GF-D8 (cell line): ENCODE measurements at regions not wholly inside any gene's neighbourhood (a gene's known extent, or its start where the extent isn't known, plus 50 kb on each side); places are given as distances from the start of the nearest gene placed in this dataset.

Source experiments
- DNase-seq: peaks from one replicate; lab custom pipeline; 2025; lab: John Stamatoyannopoulos, UW

DNA sequence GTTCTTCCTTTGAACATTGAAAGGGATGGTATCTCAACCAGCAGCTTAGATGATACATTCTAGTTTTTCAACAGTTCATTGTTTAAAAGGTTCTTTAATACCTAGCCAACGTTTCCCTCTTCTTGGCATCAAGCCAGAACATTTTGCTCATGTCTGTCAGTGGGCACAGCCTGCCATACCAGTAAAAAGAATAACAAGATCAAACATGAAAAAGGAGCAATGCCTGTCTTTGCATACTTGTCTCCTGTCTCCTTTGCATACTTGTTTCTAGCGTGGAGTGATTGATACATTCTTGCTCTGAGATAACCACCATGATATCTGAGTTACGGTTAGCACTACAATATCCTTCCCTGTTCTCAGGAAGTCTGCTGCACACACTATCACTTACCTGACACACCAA, 248.6 kb upstream of the DAPK1 start:
- DNase-seq = no peak

DNA sequence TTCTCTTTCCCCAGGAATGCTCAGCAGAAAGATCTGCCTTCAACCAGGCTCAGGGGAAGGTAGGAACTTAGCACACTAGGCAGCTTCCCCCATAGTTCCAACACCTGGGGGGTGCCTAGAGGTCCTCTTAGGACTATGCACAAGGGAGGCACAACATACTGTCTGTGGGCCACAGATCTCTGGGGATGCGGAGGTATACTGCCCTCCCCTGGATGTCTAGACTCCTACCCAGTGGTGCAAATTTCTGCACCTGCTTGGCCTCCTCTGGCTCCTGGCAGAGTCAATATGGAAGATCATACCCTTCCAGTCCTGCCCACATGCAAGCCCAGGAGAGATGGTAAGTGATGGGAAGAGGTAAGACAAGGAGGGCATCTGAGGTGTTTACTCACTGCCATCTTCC, 247.5 kb upstream of the DAPK1 start:
- DNase-seq = no peak

DNA sequence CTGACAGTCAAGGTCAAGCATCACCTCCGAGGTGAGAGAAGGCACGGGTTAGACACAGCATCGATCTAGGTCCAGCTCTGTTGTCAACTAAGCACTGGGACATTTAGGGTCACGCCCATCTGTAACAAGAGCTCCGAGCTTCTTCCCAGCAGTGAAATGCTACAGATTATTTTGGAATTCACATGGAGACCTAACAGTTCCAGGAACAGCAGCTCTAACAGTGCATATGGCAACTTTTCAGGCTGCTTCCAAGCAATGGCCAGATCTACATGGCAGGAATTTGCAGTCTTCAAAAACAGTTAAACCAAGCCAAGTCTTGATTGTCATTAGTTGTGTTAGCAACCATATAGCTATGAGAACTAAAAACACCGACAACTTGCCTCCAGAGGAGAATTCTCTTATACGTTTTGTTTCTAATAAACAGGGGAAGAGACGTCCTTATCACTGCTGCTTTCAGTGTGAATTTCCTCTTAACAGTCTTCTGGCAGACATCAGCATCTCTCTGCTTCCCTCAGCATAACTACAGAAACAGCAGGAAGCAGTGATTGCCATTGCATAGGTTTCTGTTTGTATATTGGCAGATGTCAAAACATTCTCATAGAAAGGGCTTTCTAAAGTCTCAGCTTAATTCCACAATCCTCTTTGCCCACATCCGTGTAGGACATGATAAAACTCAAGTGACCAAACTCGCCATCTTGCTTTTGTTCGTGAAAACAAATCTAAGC, 242.1 kb upstream of the DAPK1 start:
- DNase-seq = no peak

DNA sequence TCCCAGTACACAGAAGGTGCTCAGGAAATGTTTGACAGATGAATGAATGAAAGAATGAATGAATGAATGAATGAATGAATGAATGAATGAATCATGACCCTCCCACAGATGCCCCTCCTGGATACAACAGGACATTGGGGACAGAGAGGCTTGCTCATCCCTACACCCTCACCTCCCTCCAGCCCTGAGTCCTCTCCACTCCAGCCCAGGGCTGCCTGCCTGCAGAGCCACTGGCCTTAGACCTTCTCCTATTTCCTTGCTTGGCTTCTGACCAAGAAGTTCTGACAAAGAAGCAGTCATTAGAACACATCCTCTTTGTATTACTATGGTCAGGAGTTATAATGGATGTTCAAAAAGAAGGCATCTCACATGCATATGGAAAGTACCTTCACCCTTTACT, 240.7 kb upstream of the DAPK1 start:
- no peak for DNase-seq

DNA sequence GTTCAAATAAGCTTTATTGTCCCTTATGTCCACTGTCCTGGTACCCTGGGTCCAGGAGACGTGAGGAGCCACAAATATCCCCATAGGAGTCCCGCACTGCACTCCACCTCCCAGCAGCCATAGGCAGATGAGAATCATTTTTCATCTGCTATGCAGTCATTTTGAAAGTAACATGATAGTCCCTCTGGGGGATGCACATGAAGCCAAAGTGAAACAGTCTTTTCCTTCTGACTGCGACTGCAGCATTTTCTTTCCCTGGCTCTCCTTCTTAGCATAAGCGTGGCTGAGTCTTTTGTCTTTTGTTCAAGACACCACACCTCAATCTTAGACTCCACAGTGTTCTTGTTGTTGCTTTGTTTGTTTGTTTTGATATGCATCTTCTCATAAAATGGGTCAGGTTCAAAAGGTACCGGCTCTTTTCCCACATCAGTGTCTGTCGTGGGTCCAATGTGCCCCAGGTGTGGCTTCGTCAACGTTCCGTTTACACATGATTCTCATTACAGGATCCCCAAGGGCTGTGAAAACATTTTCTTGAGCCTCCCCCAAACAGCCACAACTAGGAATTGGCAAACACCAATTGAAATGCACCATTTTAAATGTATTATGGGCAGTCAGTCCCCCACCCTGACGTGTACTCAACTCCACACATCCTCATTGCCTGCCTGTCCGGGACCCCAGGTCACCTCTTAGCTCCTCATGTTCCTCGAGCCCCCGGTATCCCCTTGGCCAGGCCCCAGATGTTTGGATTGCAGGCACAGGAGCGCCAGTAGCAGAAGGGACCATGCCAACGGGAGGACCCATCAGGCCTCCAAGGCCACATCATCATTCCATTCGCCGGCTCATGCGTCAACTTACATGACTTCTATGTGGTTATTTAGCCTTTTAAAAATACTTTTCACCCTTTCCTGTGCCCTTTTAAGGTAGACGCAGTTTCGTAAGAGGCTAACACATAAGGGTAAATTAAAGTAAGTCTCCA, 237.8 kb upstream of the DAPK1 start:
- no peak for DNase-seq

DNA sequence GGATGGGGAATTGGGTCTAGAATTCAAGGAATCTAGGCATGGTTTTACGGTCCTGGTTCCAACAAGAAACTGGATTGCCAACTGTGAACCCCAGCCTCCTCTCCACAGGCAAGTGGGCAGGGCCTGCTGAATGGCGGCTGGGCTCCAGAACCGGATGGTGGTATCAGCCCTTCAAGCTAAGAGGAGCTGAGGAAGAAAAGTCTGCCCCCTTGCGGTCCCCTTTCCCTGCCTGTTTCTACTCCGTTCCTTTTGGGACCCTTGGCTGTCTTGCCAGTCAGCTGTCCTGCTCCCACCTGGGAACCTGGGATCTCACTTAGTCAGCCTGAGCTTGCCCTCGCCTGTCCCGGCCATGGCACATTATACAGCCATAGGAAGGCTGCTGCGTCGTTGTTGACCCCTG, 234.4 kb upstream of the DAPK1 start:
- no peak for DNase-seq

DNA sequence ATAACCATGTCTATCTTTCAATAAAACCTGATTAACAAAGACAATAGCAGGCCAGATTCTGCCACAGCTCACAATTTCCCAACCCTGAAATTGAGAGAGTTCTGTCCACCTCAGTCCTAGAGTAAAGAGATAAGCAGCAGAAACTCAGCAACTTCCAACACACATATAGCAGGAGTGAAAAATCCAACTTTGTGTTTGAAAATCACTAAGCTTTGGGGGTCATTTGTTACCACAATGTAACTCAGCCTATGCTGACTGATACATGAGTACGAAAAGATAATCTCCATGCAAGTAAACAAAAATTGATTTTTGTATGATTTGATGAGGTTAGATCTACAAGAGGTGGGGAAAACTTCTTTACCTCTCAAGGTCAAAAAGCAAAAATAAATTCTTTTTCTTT, 231.0 kb upstream of the DAPK1 start:
- no peak for DNase-seq

DNA sequence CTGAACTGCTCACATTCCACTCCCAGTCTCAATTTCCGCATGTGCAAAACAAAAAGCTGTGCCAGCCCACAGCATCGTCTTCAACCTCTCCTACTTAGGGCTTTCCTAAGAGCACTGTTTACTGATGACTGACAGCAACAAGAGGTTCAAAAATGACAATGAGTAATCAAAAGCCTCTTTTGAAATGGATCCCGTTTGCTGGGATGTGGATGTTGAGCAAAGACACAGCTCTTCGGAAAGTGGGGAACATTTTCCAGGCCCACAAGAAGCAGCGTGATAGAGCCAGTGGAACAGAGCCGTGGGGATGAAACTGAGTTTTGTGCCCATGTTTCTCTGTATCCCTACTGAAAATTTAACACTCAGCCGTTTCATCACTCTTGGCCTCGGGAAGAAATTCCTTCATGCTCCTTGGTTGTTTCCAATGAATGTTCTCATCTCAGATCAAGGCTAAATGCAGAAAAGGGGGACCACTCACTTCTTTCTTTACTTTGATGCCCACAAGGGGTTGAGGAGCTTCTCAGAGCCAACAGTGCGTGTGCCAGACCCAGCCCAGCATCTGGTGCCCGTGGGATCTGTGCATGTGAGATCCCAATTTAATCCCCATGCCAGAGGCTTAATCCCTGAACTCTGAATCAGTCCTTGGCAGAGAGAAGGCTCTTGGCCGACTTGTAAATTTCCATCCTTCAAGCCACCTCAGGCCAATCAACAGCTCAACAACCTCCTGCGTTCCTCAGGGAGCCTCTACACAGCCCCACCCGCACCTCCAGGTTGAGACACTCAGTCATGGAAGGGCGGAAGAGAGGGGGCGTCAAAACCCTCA, 230.2 kb upstream of the DAPK1 start:
- no peak for DNase-seq

DNA sequence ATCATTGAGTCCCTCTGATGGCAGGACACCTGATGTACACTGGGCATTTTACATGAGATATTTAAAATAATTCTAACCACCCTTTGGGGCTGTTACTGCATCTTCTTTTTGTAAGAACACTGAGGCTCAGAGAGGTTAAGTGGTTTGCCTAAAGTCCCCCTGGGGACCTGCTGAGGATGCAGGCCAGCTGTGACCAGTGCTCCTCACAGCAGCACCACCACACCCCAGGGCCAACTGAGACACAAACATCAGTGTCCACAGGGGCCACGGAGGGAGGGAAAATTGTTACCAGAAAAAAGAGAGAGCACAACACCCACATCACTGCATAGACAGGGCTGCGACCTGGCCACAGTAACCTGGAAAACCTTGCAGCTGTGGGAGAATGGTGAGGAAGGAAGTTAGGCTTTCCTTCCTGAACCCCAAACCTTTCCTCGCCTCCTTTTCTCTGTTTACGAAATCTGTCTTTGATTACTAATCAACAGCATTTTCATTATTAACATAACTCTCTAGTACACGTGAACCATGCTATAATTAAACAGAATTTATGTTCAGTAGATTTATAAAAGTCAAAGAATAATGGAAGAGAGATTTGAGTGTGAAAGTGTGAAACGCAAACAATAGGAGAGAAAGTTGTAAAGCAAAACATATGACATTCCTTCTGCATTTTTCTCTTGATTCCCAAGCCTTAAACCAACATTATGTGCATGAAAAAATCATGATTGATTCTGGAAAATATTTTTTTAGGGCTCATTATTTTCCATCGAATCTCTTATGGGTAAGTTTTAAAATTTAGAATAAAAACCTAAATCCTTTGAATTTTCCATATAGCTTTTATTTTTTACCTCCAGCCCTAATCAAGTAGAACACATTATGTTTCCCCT, 228.1 kb upstream of the DAPK1 start:
- no peak for DNase-seq

DNA sequence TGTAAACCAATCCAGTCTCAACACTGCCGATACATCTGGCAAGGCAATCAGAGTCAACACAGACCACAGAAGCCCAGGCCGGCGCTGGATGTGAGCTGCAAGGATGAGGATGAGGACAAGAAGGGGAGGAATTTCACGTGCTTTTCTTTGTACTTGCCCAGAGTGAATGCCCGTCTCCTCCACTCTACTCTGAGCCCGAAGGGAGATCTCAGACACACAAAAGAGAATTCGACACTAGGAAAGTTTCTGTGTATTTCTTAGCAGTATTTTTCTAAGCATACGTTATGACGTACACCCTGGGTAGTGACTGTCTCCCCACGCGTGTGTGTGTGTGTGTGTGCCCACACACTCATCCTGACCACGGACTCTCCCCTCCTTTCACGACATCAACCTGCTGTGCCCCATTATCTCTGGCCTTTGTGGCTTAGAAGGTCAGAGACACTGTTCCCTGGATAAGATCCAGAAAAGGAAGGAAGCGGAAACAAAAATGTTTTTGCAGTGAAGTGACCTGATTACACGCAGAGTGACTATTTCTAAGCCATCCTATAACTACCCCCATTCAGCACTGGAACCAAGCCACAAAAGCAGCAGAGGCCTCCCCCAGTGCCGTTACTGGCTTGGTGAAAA, 227.3 kb upstream of the DAPK1 start:
- DNase-seq = no peak

DNA sequence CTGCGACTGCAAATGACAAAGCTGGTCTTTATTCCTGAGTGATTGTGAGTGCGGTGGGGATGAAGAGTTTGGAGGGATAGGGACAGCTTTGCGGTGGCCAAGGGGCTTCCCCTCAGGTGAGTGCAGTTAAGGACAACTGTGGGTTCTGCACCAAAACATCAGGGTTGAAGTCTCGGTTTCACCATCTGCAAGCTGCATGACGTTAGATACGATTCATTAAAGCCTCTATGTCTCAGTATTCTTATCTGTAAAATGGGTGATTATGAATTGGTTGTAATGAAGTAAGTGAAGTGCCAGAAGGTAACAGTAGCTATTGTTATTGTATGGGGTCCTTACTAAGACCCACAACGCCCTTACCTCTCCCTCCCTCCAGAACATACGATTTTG, 226.8 kb upstream of the DAPK1 start:
- DNase-seq = no peak

DNA sequence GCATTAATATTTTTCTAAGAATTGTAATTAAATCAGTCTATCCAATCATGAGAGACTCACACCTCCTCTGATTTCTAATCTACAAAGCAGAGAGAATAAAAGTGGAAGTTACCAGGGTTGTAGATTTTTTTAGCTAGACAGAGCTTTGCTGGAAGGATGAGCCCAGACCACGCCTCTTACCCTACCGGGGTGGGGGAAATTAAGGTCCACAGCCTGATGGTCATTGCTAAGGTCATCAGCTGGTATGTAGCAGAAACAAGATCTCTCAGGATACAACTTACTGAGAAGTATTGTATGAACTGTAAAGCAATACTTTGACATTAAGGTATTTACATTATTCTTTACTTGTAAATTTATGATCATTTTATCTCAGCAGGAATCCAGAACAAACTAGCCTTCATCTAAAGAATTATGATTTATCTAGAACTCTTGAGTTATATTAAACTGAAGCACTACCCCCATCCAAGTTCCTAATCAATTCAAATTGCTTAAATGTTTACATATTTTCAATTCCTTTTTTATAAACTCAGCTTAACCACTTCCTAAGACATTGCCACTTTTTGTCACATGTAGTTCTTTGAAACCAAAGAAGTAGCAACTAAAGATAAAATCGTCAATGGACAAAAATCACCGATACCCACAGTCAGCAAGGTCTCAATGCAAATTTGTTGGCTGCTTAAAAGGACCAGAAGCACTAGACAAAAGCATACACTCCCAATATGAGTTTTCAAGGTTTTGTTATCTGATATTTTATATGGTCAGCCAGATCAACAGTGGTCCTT, 225.8 kb upstream of the DAPK1 start:
- DNase-seq = no peak

DNA sequence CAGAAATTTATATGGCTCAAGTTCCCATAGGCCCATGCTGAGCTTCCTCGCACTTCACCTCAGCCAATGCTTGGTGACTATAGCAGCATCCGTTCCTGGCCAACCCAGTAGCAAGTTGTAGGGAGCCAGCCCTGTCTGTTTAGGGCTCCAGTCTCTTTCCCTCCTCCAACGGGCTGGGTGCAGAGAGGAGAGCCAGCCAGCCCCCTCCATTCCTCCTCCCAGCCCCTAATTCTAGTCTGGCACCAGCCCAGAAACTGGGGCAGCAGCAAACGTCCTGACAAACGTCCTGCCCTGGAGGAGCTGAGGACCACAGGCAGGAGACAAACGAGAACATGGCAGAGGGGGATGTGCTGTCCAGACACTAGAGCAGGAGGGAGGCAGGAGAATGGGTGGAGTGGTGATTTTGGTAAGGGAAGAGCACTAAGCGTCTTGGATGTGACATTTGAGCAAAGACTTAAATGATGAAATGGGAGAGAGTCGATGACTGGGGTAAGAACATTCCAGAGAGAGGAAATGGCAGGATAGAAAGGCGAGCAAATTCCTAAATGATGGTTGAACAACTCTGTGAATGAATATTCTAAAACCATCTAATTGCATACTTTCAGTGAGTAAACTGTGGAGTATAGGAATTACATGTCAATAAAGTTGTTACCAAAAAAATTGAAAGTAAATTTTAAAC, 222.5 kb upstream of the DAPK1 start:
- DNase-seq = no peak

DNA sequence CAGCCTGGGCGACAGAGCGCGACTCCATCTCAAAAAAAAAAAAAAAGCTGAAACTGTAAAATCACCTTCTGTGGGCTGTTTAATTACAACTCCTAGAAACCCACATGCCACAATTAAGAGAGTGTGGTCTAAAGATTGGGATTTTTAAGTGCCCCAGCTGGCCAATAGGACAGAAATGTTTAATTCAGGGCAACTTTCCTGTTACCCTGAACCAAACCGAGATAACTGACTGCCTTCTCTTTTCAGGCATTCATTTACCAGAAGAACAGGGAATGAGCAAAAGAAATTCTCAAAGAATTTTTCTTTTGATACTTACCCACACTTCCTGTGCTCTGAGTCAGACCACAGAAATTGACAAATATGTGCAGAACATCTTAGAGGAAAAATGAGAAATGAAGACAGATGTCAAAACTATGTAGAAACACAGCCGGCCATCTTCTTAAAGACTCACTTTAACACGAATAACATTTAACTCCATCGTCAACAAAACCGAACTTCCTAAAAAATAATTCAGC, 221.3 kb upstream of the DAPK1 start:
- no peak for DNase-seq

DNA sequence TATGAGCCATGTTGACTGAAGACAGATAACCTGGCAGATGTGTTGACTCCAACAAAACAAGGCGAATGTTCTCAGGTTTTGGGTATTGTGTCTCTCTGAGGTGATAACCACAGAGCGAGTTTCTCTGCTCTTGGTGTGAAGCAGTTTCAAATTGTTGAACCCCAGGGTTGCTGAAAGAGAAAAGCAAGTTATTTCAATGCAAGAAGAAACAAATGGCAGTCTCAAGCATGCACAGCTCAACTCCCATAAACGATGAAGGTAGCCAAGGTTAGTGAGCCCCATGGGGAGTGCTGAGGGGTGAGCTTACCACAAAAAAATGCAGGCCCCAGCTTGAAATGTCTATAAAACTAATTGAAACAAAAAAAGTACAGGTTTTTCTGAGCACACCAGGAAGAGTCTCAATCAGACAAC, 220.8 kb upstream of the DAPK1 start:
- DNase-seq = no peak

DNA sequence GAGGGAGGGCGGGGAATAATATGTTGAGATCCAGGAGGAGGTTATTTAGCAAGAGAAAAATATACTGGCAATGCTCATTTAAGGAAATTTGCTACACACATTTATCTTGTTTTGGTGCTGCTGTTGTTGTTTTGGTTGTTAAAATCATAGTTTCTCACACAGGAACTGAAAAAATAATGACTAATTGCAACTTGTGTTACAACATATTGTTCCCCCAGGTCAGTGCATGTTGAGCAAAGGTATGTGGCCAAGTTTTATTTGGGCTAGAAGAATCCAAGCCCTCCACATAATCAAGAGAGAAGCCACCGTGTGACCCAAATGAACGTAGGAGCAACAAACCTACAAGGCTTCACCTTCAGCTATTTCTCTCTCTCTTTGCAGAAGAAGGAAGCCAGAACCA, 220.3 kb upstream of the DAPK1 start:
- DNase-seq = no peak

DNA sequence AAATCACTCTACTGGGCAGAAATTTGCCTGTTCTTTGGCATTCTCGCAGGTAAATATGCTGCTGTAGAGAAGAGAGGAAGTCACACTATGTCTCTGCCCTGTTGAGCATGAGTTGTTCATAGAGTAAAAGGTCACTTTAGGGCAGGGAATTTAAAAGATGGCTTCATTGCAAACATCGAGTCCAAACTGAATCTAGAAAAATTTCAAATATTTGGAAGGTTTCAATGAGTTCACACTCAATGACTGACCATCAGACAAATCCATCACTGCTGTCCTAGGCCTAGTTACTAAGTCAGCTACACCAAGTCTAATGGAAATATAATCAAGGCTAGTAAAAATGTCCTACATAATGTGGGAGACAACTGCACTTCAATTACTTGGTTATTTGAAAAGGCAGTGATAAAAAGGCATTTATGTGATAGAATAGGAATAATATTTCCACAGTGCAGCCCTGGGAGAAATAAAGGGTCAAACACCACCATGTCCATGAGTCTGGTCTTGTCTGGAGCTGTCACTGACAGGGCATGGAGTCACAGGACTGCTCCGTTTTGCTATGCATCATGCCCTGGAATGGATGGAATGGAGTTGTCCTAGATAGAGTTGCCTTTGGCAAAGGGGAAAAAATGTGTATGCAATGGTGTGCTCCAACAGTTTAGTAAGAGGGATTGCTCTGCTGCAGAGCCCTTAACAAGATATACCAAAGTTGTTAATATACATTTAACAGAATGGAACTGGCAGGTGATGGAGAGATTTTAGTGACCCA, 218.5 kb upstream of the DAPK1 start:
- DNase-seq = no peak

DNA sequence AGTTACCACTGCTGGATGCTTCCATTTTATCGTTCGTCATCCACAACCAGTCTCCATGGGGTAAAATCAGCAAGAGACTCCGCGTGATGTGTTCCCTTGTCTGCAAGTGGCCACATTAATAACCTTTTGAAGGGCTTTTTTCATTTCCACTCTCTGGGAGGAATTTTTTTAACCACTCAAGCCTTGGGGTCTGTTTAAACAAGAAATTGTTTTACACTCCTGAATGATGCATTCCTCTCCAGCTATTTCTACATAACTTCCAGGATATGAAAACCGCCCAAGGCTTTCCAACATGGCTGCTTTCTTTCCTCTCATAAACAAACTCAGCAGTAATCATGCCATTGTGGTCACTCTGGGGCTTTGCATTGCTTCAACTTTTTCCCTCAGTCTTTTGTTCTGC, 217.2 kb upstream of the DAPK1 start:
- no peak for DNase-seq

DNA sequence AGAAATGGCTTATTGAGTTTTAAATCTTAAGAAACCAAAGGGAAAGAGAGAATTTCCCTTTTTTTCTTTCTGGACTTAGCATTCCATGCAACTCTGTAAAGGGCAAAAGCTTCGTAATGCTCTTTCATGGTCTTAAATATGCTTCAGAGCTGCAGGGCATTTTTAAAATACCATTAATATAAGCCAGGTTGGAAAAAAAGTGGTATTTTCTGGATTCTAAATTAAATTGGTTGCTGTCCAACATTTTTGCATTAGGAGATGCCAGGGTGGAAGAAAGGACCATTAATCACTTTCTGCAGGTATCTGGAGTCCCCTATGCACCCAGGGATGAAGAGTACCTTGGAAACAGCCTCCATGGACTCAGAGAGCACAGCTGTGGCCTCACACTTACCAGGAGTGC, 215.1 kb upstream of the DAPK1 start:
- DNase-seq = no peak
